OCI-LY3 (cell line): ENCODE measurements at regions not wholly inside any gene's neighbourhood (a gene's known extent, or its start where the extent isn't known, plus 50 kb on each side); places are given as distances from the start of the nearest gene placed in this dataset.

ENCODE experiments used
- CTCF ChIP-seq: fragments of 200-600, 300-600 bp; sonication (generic); IDR thresholded peaks from 2 replicates; pipeline ENCODE4 v1.5.1; 2014; ENCODE audit warnings: antibody characterized with exemption, low read length, low read depth
- EZH2phosphoT487 ChIP-seq: fragments of 200-600 bp; shearing (Covaris generic); IDR thresholded peaks from 2 replicates; pipeline ENCODE4 v1.6.1; 2018; ENCODE audit warnings: antibody characterized with exemption, mixed run types, low read depth

GRCh38 chr10:33828592-33828991, 494.1 kb upstream of the NRP1 start:
- no peak for TF ChIP-seq CTCF
- TF ChIP-seq EZH2phosphoT487, result no peak
